ENCODE measurements at regions not wholly inside any gene's neighbourhood (a gene's known extent, or its start where the extent isn't known, plus 50 kb on each side); places are given as distances from the start of the nearest gene placed in this dataset.

DNA sequence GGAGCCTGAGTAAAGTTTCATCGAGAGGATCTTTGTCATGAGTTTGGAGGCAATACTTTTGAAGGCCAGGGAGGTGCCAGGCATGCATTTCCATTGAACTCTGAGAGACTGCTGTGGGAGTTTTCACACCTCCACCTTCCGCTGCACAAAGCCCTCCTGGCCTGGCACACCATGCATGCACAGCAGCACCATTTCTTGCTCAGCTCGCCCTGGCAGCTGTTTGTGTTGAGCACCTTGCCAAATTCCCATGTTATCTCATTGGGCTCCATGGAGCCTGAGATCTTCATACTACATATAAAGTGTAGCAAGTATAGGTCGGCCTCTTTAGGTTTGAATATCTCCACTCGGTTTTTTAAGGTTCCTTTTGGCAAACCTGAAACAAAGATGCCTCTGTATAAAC, 125.7 kb upstream of the CLINT1 start:
- TF ChIP-seq, protein P1, sequence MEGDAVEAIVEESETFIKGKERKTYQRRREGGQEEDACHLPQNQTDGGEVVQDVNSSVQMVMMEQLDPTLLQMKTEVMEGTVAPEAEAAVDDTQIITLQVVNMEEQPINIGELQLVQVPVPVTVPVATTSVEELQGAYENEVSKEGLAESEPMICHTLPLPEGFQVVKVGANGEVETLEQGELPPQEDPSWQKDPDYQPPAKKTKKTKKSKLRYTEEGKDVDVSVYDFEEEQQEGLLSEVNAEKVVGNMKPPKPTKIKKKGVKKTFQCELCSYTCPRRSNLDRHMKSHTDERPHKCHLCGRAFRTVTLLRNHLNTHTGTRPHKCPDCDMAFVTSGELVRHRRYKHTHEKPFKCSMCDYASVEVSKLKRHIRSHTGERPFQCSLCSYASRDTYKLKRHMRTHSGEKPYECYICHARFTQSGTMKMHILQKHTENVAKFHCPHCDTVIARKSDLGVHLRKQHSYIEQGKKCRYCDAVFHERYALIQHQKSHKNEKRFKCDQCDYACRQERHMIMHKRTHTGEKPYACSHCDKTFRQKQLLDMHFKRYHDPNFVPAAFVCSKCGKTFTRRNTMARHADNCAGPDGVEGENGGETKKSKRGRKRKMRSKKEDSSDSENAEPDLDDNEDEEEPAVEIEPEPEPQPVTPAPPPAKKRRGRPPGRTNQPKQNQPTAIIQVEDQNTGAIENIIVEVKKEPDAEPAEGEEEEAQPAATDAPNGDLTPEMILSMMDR (IDR thresholded peaks at IDR 0.05; ENCODE audit: insufficient read depth, low read length, poor library complexity, severe bottlenecking) = no peak
- TF ChIP-seq EZH2phosphoT487 (conservative IDR thresholded peaks at IDR 0.05; ENCODE audit: low read length) = no peak

Data from SU-DHL-6 (cell line).